Frontal cortex (tissue), 3 donors: ENCODE measurements at regions not wholly inside any gene's neighbourhood (a gene's known extent, or its start where the extent isn't known, plus 50 kb on each side); places are given as distances from the start of the nearest gene placed in this dataset.

Source experiments
- DNase-seq, 2 donors: peaks; one replicate each; pipeline ENCODE4 v3.0.0; 2012; ENCODE audit warnings: low spot score in 2 of 2
- FAIRE-seq: peaks from 2 replicates; lab custom pipeline; 2012; peaks lifted over from hg19 to GRCh38; lab: Jason Lieb, UNC
- donor health status: control.
- donor health status: control.
- donor health status: control.

- no peak for DNase-seq
- no peak for FAIRE-seq
These were observed 108.5 kb downstream of the CDCA7 start for GRCh38 chr2:173462892-173463840.

GRCh38 chr2:173463846-173464245 is 109.2 kb downstream of the CDCA7 start:
- DNase-seq (no peak), FAIRE-seq (no peak)

- DNase-seq (no peak), FAIRE-seq (no peak)
These were observed 113.1 kb downstream of the CDCA7 start for GRCh38 chr2:173467751-173468150.

GRCh38 chr2:173468266-173468793 is 113.7 kb downstream of the CDCA7 start:
- FAIRE-seq (no peak), DNase-seq (no peak)

- FAIRE-seq (no peak), DNase-seq (no peak)
These were observed 117.4 kb downstream of the CDCA7 start for GRCh38 chr2:173472112-173472511.

GRCh38 chr2:173483137-173483536 is 128.5 kb downstream of the CDCA7 start:
- FAIRE-seq (no peak), DNase-seq (no peak)

- no peak for DNase-seq
- no peak for FAIRE-seq
These were observed 134.2 kb downstream of the CDCA7 start for GRCh38 chr2:173488861-173489260.

- FAIRE-seq (no peak), DNase-seq (no peak)
These were observed 136.7 kb downstream of the CDCA7 start for GRCh38 chr2:173491418-173491817.

GRCh38 chr2:173493874-173494273 is 139.2 kb downstream of the CDCA7 start:
- no peak for FAIRE-seq
- no peak for DNase-seq

- no peak for DNase-seq
- no peak for FAIRE-seq
These were observed 142.1 kb downstream of the CDCA7 start for GRCh38 chr2:173496746-173497145.

- FAIRE-seq (no peak), DNase-seq (no peak)
These were observed 146.3 kb downstream of the CDCA7 start for GRCh38 chr2:173500953-173501352.

- FAIRE-seq (no peak), DNase-seq (no peak)
These were observed 147.6 kb downstream of the CDCA7 start for GRCh38 chr2:173502296-173502695.

GRCh38 chr2:173511357-173511756 is 156.7 kb downstream of the CDCA7 start:
- no peak for FAIRE-seq

GRCh38 chr2:173511942-173512341 is 157.3 kb downstream of the CDCA7 start:
- no peak for DNase-seq
- FAIRE-seq = no peak

More at GRCh38 chr2:173511357-173511756, 156.7 kb downstream of the CDCA7 start:
- no peak for DNase-seq

- DNase-seq = no peak
- FAIRE-seq = no peak
These were observed 158.5 kb downstream of the CDCA7 start for GRCh38 chr2:173513107-173513727.

GRCh38 chr2:173520918-173521317 is 166.2 kb downstream of the CDCA7 start:
- FAIRE-seq (no peak), DNase-seq (no peak)

- FAIRE-seq (no peak), DNase-seq (no peak)
These were observed 166.9 kb downstream of the CDCA7 start for GRCh38 chr2:173521450-173522192.

GRCh38 chr2:173523497-173523896 is 168.8 kb downstream of the CDCA7 start:
- FAIRE-seq = no peak

GRCh38 chr2:173524256-173524955 is 169.7 kb downstream of the CDCA7 start:
- DNase-seq (no peak), FAIRE-seq (no peak)

More at GRCh38 chr2:173523497-173523896, 168.8 kb downstream of the CDCA7 start:
- DNase-seq = no peak
